ENCODE measurements at regions not wholly inside any gene's neighbourhood (a gene's known extent, or its start where the extent isn't known, plus 50 kb on each side); places are given as distances from the start of the nearest gene placed in this dataset.

GRCh38 chr21:27805696-27806095 is 838.8 kb upstream of the ADAMTS5 start:
- no peaks in the 10 kb centered on the region for H4K20me1 ChIP-seq (ENCODE audit: insufficient read depth, low read length)
- no peaks in the 10 kb centered on the region for H3K36me3 ChIP-seq (replicated peaks in 1 of 2; ENCODE audit: control insufficient read depth in 1 of 2, insufficient read depth in 2 of 2, low read length in 2 of 2)
- H3K4me3 ChIP-seq (replicated peaks in 1 of 3; ENCODE audit: low read depth in 2 of 3, low read length in 3 of 3) = no peak overlapping the region
- no peak overlapping the region for H3K27ac ChIP-seq (ENCODE audit: low read depth in 1 of 2, low read length in 2 of 2)
- H3K36me3 Mint-ChIP-seq = no peaks in the 10 kb centered on the region
- H2AFZ ChIP-seq (ENCODE audit: insufficient read depth, low read depth, low read length, poor library complexity, severe bottlenecking) = no peak overlapping the region
- no peak for DNase-seq
- H3K79me2 ChIP-seq (ENCODE audit: insufficient read depth, low read length) = no peaks in the 10 kb centered on the region
- no peak for TF ChIP-seq CTCF (IDR thresholded peaks at IDR 0.05)
- H3K4me1 Mint-ChIP-seq = peaks cover 2% of the 10 kb centered on the region
- H3K4me2 ChIP-seq (replicated peaks; ENCODE audit: extremely low read depth, low read length, poor library complexity, severe bottlenecking) = no peak overlapping the region
- H3K27me3 ChIP-seq (ENCODE audit: control insufficient read depth in 2 of 2, insufficient read depth in 2 of 2, low read length in 2 of 2) = no peaks in the 10 kb centered on the region
- peaks cover 0 to 2% (median 0%) of the 10 kb centered on the region in 3 donors for H3K27me3 Mint-ChIP-seq (ENCODE audit: low read depth in 3 of 3)
- H3K4me3 Mint-ChIP-seq = no peak overlapping the region
- H3K9me3 Mint-ChIP-seq = no peaks in the 10 kb centered on the region
- no peak overlapping the region for H3K9ac ChIP-seq (ENCODE audit: insufficient read depth, low read length, poor library complexity, severe bottlenecking)
- no peak overlapping the region for H3K27ac Mint-ChIP-seq
- no peaks in the 10 kb centered on the region for H3K9me3 ChIP-seq (replicated peaks in 1 of 2; ENCODE audit: control insufficient read depth in 1 of 2, insufficient read depth in 1 of 2, low read length in 2 of 2)
- no peaks in the 10 kb centered on the region for H3K4me1 ChIP-seq (ENCODE audit: control insufficient read depth in 1 of 2, insufficient read depth in 2 of 2, low read length in 2 of 2)
- intact Hi-C loops (cut with micrococcal nuclease) = no loop called here

GRCh38 chr21:27804515-27804914 is 837.6 kb upstream of the ADAMTS5 start:
- no peaks in the 10 kb centered on the region for H3K36me3 Mint-ChIP-seq
- Histone ChIP-seq H3K4me1 (ENCODE audit: control insufficient read depth in 1 of 2, insufficient read depth in 2 of 2, low read length in 2 of 2) (no peaks in the 10 kb centered on the region), H3K27me3 (ENCODE audit: control insufficient read depth in 2 of 2, insufficient read depth in 2 of 2, low read length in 2 of 2) (no peaks in the 10 kb centered on the region), H3K79me2 (ENCODE audit: insufficient read depth, low read length) (no peaks in the 10 kb centered on the region), H3K4me3 (replicated peaks in 1 of 3; ENCODE audit: low read depth in 2 of 3, low read length in 3 of 3) (no peak overlapping the region), H4K20me1 (ENCODE audit: insufficient read depth, low read length) (no peaks in the 10 kb centered on the region), H3K27ac (ENCODE audit: low read depth in 1 of 2, low read length in 2 of 2) (no peak overlapping the region), H3K9me3 (replicated peaks in 1 of 2; ENCODE audit: control insufficient read depth in 1 of 2, insufficient read depth in 1 of 2, low read length in 2 of 2) (no peaks in the 10 kb centered on the region), H3K36me3 (replicated peaks in 1 of 2; ENCODE audit: control insufficient read depth in 1 of 2, insufficient read depth in 2 of 2, low read length in 2 of 2) (no peaks in the 10 kb centered on the region), H3K9ac (ENCODE audit: insufficient read depth, low read length, poor library complexity, severe bottlenecking) (no peak overlapping the region), H2AFZ (ENCODE audit: insufficient read depth, low read depth, low read length, poor library complexity, severe bottlenecking) (no peak overlapping the region), H3K4me2 (replicated peaks; ENCODE audit: extremely low read depth, low read length, poor library complexity, severe bottlenecking) (no peak overlapping the region)
- WGBS (ENCODE audit: insufficient coverage) = 100% methylated on average over 1 of the region's 2 CpGs
- no peaks in the 10 kb centered on the region for H3K9me3 Mint-ChIP-seq
- no peak for TF ChIP-seq CTCF (IDR thresholded peaks at IDR 0.05)
- intact Hi-C loops (cut with micrococcal nuclease) = no loop called here
- H3K27ac Mint-ChIP-seq = no peak overlapping the region
- H3K4me3 Mint-ChIP-seq = no peak overlapping the region
- no peak for DNase-seq
- peaks cover 0 to 2% (median 0%) of the 10 kb centered on the region in 3 donors for H3K27me3 Mint-ChIP-seq (ENCODE audit: low read depth in 3 of 3)
- peaks cover 2% of the 10 kb centered on the region for H3K4me1 Mint-ChIP-seq
